Neural progenitor cell (in vitro differentiated cells): ENCODE measurements at regions not wholly inside any gene's neighbourhood (a gene's known extent, or its start where the extent isn't known, plus 50 kb on each side); places are given as distances from the start of the nearest gene placed in this dataset.

Experiments
- DNase-seq: peaks from one replicate; pipeline ENCODE4 v3.0.0-alpha.2; 2016; ENCODE audit warnings: low spot score
- H2AFZ ChIP-seq: fragments of 200-600 bp; sonication (generic); replicated peaks from 2 replicates; pipeline ENCODE4 v1.6.1; 2016; ENCODE audit warnings: antibody characterized with exemption
- H3F3A ChIP-seq: fragments of 200-600 bp; sonication (generic); 2 replicates; pipeline ENCODE4 v1.6.1; 2016; ENCODE audit warnings: antibody characterized with exemption, low read depth
- H3K27ac ChIP-seq: fragments of 200-600 bp; sonication (generic); 2 replicates; pipeline ENCODE4 v1.5.1; 2016; ENCODE audit warnings: mild to moderate bottlenecking
- H3K27me3 ChIP-seq: fragments of 200-600 bp; sonication (generic); 2 replicates; pipeline ENCODE4 v1.6.1; 2016; ENCODE audit warnings: mild to moderate bottlenecking, moderate library complexity
- H3K36me3 ChIP-seq: fragments of 200-600 bp; sonication (generic); 2 replicates; pipeline ENCODE4 v1.5.1; 2016
- H3K4me1 ChIP-seq: fragments of 200-600 bp; sonication (generic); 2 replicates; pipeline ENCODE4 v1.6.1; 2016; ENCODE audit warnings: mixed run types
- H3K4me2 ChIP-seq: fragments of 200-600 bp; sonication (generic); 2 replicates; pipeline ENCODE4 v1.6.1; 2016
- H3K4me3 ChIP-seq: fragments of 200-600 bp; sonication (generic); 2 replicates; pipeline ENCODE4 v1.5.1; 2016
- H3K79me2 ChIP-seq: fragments of 200-600 bp; sonication (generic); 2 replicates; pipeline ENCODE4 v1.6.1; 2016; ENCODE audit warnings: low read depth
- H3K9ac ChIP-seq: fragments of 200-600 bp; sonication (generic); 2 replicates; pipeline ENCODE4 v1.6.1; 2016
- H3K9me3 ChIP-seq: fragments of 200-600 bp; sonication (generic); 2 replicates; pipeline ENCODE4 v1.5.1; 2016; ENCODE audit warnings: low read depth
- H4K20me1 ChIP-seq: fragments of 200-600 bp; sonication (generic); 2 replicates; pipeline ENCODE4 v1.6.1; 2016; ENCODE audit warnings: low read depth
- H3K27ac Mint-ChIP-seq: 3 replicates; pipeline ENCODE4 v1.8.0; 2021; ENCODE audit warnings: mixed read lengths
- H3K27me3 Mint-ChIP-seq: 2 replicates; pipeline ENCODE4 v1.8.0; 2022; ENCODE audit warnings: low read depth, mild to moderate bottlenecking, inconsistent platforms, moderate library complexity, mixed read lengths; ENCODE audit not compliant: insufficient read depth
- H3K36me3 Mint-ChIP-seq: 3 replicates; pipeline ENCODE4 v1.8.0; 2021; ENCODE audit warnings: mixed read lengths
- H3K4me1 Mint-ChIP-seq: 3 replicates; pipeline ENCODE4 v1.8.0; 2021; ENCODE audit warnings: mixed read lengths
- H3K4me3 Mint-ChIP-seq: 3 replicates; pipeline ENCODE4 v1.8.0; 2021; ENCODE audit warnings: mild to moderate bottlenecking, moderate library complexity, mixed read lengths
- H3K9me3 Mint-ChIP-seq: 3 replicates; pipeline ENCODE4 v1.8.0; 2020; ENCODE audit warnings: mixed read lengths
- EZH2 ChIP-seq: fragments of 200-600 bp; sonication (generic); IDR thresholded peaks from 2 replicates; pipeline ENCODE4 v1.6.1; 2017; ENCODE audit warnings: antibody characterized with exemption, mild to moderate bottlenecking, moderate library complexity
- EZH2phosphoT487 ChIP-seq: fragments of 200-600 bp; sonication (generic); IDR thresholded peaks from 2 replicates; pipeline ENCODE4 v1.6.1; 2017; ENCODE audit warnings: antibody characterized with exemption
- TF ChIP-seq, protein P1 (sequence below): fragments of 200-600 bp; sonication (generic); IDR thresholded peaks from 2 replicates; pipeline ENCODE4 v1.5.1; 2017; ENCODE audit warnings: antibody characterized with exemption, mild to moderate bottlenecking

DNA sequence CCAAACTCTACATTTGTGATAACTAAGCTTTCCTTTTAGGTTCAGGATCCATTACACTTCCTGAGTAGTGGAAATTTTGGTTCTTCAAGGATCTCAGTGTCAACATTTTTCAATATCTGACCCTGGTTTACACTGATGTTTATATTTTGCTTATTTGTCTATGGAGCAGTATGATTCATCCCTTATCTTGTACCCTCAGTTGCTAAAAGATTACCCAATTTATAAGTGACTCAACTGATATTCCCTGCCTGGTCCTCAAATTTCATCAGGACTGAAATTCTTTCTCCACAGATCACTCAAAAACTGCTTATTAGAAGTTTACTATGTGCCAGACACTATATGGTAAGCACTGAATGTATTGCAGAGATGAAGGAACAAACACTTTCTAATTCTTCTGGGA is 139.1 kb upstream of the CHRM3 start:
- no peaks in the 10 kb centered on the region for H4K20me1 ChIP-seq
- TF ChIP-seq EZH2phosphoT487, result no peak
- TF ChIP-seq, protein P1, sequence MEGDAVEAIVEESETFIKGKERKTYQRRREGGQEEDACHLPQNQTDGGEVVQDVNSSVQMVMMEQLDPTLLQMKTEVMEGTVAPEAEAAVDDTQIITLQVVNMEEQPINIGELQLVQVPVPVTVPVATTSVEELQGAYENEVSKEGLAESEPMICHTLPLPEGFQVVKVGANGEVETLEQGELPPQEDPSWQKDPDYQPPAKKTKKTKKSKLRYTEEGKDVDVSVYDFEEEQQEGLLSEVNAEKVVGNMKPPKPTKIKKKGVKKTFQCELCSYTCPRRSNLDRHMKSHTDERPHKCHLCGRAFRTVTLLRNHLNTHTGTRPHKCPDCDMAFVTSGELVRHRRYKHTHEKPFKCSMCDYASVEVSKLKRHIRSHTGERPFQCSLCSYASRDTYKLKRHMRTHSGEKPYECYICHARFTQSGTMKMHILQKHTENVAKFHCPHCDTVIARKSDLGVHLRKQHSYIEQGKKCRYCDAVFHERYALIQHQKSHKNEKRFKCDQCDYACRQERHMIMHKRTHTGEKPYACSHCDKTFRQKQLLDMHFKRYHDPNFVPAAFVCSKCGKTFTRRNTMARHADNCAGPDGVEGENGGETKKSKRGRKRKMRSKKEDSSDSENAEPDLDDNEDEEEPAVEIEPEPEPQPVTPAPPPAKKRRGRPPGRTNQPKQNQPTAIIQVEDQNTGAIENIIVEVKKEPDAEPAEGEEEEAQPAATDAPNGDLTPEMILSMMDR, result no peak
- TF ChIP-seq EZH2, result no peak
- no peaks in the 10 kb centered on the region for H3K79me2 ChIP-seq
- no peaks in the 10 kb centered on the region for H3K27me3 ChIP-seq
- Mint-ChIP-seq H3K4me3 (no peak overlapping the region), H3K36me3 (no peaks in the 10 kb centered on the region), H3K4me1 (peaks cover 6% of the 10 kb centered on the region), H3K27ac (no peak overlapping the region), H3K27me3 (no peaks in the 10 kb centered on the region), H3K9me3 (no peaks in the 10 kb centered on the region)
- H3K4me2 ChIP-seq, result no peak overlapping the region
- H3K36me3 ChIP-seq, result no peaks in the 10 kb centered on the region
- no peak overlapping the region for H3K9ac ChIP-seq
- no peaks in the 10 kb centered on the region for H3F3A ChIP-seq
- peaks cover 13% of the 10 kb centered on the region for H3K4me1 ChIP-seq
- H2AFZ ChIP-seq, result no peak overlapping the region
- no peak for DNase-seq
- no peak overlapping the region for H3K4me3 ChIP-seq
- H3K9me3 ChIP-seq, result no peaks in the 10 kb centered on the region
- H3K27ac ChIP-seq, result no peak overlapping the region

DNA sequence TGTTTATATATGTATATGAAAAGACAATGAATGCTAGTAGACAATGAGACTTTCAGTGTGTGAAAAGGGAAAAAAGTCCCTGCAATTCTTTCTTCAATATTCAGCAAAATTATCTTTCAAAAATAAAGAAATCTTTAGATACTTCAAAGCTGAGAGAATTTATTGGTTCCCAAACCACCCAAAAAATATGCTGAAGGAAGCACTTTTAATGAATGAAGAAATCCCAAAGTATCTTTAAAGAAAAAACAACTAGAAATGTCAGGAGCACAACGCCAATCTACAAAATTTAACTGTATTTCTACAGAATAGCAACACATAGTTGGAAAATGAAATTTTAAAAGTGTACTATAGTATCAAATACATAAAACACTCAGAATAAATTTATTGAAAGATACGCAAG is 142.3 kb upstream of the CHRM3 start:
- Histone ChIP-seq H2AFZ (no peak overlapping the region), H3K27ac (no peak overlapping the region), H3K4me3 (no peak overlapping the region), H3F3A (no peaks in the 10 kb centered on the region), H3K9me3 (no peaks in the 10 kb centered on the region), H3K4me2 (no peak overlapping the region), H3K4me1 (peaks cover 14% of the 10 kb centered on the region), H3K9ac (no peak overlapping the region), H3K36me3 (no peaks in the 10 kb centered on the region), H3K27me3 (no peaks in the 10 kb centered on the region), H3K79me2 (no peaks in the 10 kb centered on the region), H4K20me1 (no peaks in the 10 kb centered on the region)
- Mint-ChIP-seq H3K27me3 (no peaks in the 10 kb centered on the region), H3K4me1 (peaks cover 6% of the 10 kb centered on the region), H3K9me3 (no peaks in the 10 kb centered on the region), H3K27ac (no peak overlapping the region), H3K4me3 (no peak overlapping the region), H3K36me3 (no peaks in the 10 kb centered on the region)
- TF ChIP-seq EZH2phosphoT487 (no peak), EZH2 (no peak)
- TF ChIP-seq, protein P1, result no peak
- no peak for DNase-seq

DNA sequence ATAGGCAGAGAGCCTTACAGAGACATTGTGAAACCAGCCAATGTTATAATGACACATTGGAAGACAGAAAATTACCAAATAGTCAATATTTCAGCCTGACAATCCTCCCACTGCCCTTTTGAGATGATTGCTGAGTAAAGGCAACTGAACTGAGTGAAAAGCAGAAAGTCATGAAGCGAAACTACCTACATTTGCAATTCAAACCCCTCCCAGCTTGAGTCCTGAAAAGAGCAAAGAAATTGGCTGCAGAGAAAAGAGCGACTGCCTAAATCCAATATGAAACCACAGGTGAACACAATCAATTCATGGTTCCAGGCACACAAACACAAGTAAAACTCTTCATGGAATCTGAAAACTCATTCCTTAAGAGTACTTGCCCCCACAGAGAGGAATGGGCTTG is 143.4 kb upstream of the CHRM3 start:
- Histone ChIP-seq H3F3A (no peaks in the 10 kb centered on the region), H3K4me2 (no peak overlapping the region), H3K9me3 (no peaks in the 10 kb centered on the region), H2AFZ (no peak overlapping the region), H3K79me2 (no peaks in the 10 kb centered on the region), H3K9ac (no peak overlapping the region), H3K4me1 (peaks cover 14% of the 10 kb centered on the region), H3K27ac (no peak overlapping the region), H3K27me3 (no peaks in the 10 kb centered on the region), H3K36me3 (no peaks in the 10 kb centered on the region), H3K4me3 (no peak overlapping the region), H4K20me1 (no peaks in the 10 kb centered on the region)
- H3K27ac Mint-ChIP-seq, result no peak overlapping the region
- H3K4me3 Mint-ChIP-seq, result no peak overlapping the region
- peaks cover 6% of the 10 kb centered on the region for H3K4me1 Mint-ChIP-seq
- H3K36me3 Mint-ChIP-seq, result no peaks in the 10 kb centered on the region
- DNase-seq, result peak; percentile 23
- no peaks in the 10 kb centered on the region for H3K27me3 Mint-ChIP-seq
- TF ChIP-seq EZH2phosphoT487 (no peak), EZH2 (no peak)
- TF ChIP-seq, protein P1, result no peak
- no peaks in the 10 kb centered on the region for H3K9me3 Mint-ChIP-seq

DNA sequence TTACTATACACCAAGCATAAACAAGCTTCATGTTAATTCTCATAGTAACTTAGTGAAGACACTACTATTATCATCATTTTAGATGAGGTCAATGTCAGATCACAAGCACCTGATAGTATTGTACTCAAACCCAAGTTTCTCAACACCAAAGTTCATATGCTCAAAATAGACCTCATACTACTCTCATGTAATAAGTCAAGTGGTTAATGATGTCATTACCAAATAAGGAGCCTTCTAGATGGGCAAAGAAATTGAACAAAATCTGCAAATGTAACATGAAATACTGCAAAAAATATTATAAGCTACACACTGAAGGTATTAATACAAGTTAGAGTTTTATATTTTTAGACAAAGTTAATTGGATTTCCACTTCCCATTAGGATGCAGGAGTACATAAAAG is 144.0 kb upstream of the CHRM3 start:
- H3K4me1 ChIP-seq, result peaks cover 14% of the 10 kb centered on the region
- H3K27ac ChIP-seq, result no peak overlapping the region
- Mint-ChIP-seq H3K4me3 (no peak overlapping the region), H3K27ac (no peak overlapping the region), H3K4me1 (peaks cover 6% of the 10 kb centered on the region), H3K27me3 (no peaks in the 10 kb centered on the region), H3K36me3 (no peaks in the 10 kb centered on the region), H3K9me3 (no peaks in the 10 kb centered on the region)
- DNase-seq, result no peak
- no peaks in the 10 kb centered on the region for H3K9me3 ChIP-seq
- H4K20me1 ChIP-seq, result no peaks in the 10 kb centered on the region
- TF ChIP-seq EZH2phosphoT487, result no peak
- TF ChIP-seq, protein P1, result no peak
- no peak for TF ChIP-seq EZH2
- no peak overlapping the region for H2AFZ ChIP-seq
- H3K36me3 ChIP-seq, result no peaks in the 10 kb centered on the region
- H3K27me3 ChIP-seq, result no peaks in the 10 kb centered on the region
- H3K4me3 ChIP-seq, result no peak overlapping the region
- H3K9ac ChIP-seq, result no peak overlapping the region
- H3F3A ChIP-seq, result no peaks in the 10 kb centered on the region
- no peaks in the 10 kb centered on the region for H3K79me2 ChIP-seq
- H3K4me2 ChIP-seq, result no peak overlapping the region
